ENCODE measurements at regions not wholly inside any gene's neighbourhood (a gene's known extent, or its start where the extent isn't known, plus 50 kb on each side); places are given as distances from the start of the nearest gene placed in this dataset.

DNA sequence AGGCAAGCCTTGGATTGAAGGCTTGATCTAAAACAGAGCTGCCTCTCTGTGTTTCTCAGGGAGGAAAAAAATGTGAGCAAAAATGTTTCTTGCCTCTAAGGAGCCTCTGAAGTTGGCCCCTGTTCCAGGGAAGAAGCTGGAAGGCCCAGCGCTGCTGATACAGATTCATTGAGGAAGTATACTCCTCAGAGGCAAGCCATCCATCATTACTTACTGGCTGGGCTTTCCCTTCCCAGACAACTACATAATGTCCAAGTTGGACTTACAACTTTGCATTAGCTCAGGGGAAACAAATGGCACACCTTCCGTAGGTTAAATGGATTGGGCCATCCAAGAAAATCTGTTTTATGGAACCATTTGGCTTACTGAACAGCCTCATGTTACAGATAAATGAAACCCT is 263.7 kb upstream of the SEL1L start:
- DNase-seq (ENCODE audit: low read depth): no peak

DNA sequence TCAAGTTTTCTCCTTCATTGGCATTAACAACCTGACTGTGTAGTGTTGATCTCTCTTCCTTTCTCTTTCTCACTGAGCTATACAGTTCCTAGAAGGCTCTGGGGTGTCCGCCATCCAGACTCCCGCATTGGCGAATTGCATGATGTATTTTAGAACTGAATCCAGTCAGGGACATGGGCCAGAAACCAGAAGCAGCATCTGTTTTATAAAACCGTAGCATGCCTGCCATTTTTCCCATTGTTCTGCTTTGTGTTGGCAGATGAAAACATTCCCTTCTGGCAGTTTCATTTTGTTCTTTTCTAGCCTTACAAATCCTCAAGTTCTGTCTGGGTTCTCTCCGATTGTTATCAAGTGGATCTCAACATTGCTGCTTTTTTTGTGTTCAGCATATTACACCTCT is 268.3 kb upstream of the SEL1L start:
- no peak overlapping the region for H3K4me3 ChIP-seq (ENCODE audit: low read length)
- DNase-seq (ENCODE audit: low read depth): no peak
- TF ChIP-seq, protein P1, sequence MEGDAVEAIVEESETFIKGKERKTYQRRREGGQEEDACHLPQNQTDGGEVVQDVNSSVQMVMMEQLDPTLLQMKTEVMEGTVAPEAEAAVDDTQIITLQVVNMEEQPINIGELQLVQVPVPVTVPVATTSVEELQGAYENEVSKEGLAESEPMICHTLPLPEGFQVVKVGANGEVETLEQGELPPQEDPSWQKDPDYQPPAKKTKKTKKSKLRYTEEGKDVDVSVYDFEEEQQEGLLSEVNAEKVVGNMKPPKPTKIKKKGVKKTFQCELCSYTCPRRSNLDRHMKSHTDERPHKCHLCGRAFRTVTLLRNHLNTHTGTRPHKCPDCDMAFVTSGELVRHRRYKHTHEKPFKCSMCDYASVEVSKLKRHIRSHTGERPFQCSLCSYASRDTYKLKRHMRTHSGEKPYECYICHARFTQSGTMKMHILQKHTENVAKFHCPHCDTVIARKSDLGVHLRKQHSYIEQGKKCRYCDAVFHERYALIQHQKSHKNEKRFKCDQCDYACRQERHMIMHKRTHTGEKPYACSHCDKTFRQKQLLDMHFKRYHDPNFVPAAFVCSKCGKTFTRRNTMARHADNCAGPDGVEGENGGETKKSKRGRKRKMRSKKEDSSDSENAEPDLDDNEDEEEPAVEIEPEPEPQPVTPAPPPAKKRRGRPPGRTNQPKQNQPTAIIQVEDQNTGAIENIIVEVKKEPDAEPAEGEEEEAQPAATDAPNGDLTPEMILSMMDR (IDR thresholded peaks at IDR 0.05; ENCODE audit: insufficient read depth, low read depth, low read length, missing control alignments): no peak

More for the DNA sequence above, 263.7 kb upstream of the SEL1L start:
- TF ChIP-seq, protein P1 (IDR thresholded peaks at IDR 0.05; ENCODE audit: insufficient read depth, low read depth, low read length, missing control alignments): no peak
- no peak overlapping the region for H3K4me3 ChIP-seq (ENCODE audit: low read length)

GRCh38 chr14:81802341-81802740 is 268.7 kb upstream of the SEL1L start:
- TF ChIP-seq, protein P1 (IDR thresholded peaks at IDR 0.05; ENCODE audit: insufficient read depth, low read depth, low read length, missing control alignments): no peak
- DNase-seq (ENCODE audit: low read depth): no peak
- H3K4me3 ChIP-seq (ENCODE audit: low read length): no peak overlapping the region

DNA sequence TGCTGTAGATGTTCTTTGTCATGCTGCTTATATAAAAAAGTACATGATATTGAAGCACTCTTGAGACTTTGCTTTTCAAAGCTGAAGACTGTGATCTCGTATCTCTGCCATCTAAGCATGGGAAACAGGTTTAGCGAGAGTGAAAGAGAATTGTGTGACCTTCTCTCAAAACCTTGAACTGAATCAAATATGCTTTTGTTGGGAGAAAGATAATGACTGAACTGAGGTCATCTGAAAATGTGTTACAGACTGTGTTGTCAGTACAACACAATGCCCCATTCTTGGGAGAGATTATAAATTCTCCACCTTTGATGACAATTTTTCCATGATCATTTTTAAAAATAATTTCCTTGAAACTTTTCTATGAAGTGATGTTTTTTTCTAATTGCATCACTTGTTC is 272.1 kb upstream of the SEL1L start:
- no peak for DNase-seq (ENCODE audit: low read depth)
- no peak overlapping the region for H3K4me3 ChIP-seq (ENCODE audit: low read length)
- TF ChIP-seq, protein P1 (IDR thresholded peaks at IDR 0.05; ENCODE audit: insufficient read depth, low read depth, low read length, missing control alignments): no peak

- TF ChIP-seq, protein P1 (IDR thresholded peaks at IDR 0.05; ENCODE audit: insufficient read depth, low read depth, low read length, missing control alignments): no peak
- no peak for DNase-seq (ENCODE audit: low read depth)
- H3K4me3 ChIP-seq (ENCODE audit: low read length): no peak overlapping the region
Measured at GRCh38 chr14:81811705-81812269, 278.1 kb upstream of the SEL1L start.

GRCh38 chr14:81818271-81818670 is 284.6 kb upstream of the SEL1L start:
- DNase-seq (ENCODE audit: low read depth): no peak
- H3K4me3 ChIP-seq (ENCODE audit: low read length): no peak overlapping the region
- TF ChIP-seq, protein P1 (IDR thresholded peaks at IDR 0.05; ENCODE audit: insufficient read depth, low read depth, low read length, missing control alignments): no peak

DNA sequence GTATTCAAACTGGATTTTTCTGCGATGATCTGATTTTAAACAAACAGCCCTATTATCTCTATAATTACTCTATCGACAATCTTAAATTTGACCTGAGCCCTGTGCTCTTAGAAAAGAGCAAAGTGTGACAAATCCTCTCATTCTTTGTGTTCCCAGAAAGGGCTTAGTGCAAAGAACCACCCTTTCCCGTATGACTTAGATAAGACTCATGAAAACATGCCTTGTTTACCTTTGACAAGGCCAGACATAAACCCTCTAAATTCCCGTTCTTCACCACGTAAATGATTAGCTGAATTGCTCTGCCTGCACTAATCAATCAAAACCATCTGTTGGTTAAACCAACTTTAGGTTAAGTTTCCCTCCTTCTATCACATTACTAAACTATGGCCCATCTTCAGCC is 285.7 kb upstream of the SEL1L start:
- DNase-seq (ENCODE audit: low read depth): peak; percentile 1
- no peak overlapping the region for H3K4me3 ChIP-seq (ENCODE audit: low read length)
- TF ChIP-seq, protein P1 (IDR thresholded peaks at IDR 0.05; ENCODE audit: insufficient read depth, low read depth, low read length, missing control alignments): no peak
